Breast epithelium (tissue), 3 donors: ENCODE measurements at regions not wholly inside any gene's neighbourhood (a gene's known extent, or its start where the extent isn't known, plus 50 kb on each side); places are given as distances from the start of the nearest gene placed in this dataset.

Source experiments
- POLR2A ChIP-seq: fragments of 450-650 bp; IDR thresholded peaks from one replicate; pipeline ENCODE4 v1.6.1; 2016; ENCODE audit warnings: antibody characterized with exemption, mild to moderate bottlenecking, moderate library complexity
- POLR2AphosphoS5 ChIP-seq, 3 donors: sonication (generic); formaldehyde crosslinking; IDR thresholded peaks; one replicate each; pipeline ENCODE4 v1.6.1; 2017; ENCODE audit warnings: antibody characterized with exemption in 3 of 3
- TF ChIP-seq, protein P1 (sequence below), 3 donors: fragments of 450-650 bp; IDR thresholded peaks; one replicate each; pipeline ENCODE4 v1.5.1; 2016 to 2017; ENCODE audit warnings: antibody characterized with exemption in 3 of 3, mild to moderate bottlenecking in 3 of 3, moderate library complexity in 3 of 3

DNA sequence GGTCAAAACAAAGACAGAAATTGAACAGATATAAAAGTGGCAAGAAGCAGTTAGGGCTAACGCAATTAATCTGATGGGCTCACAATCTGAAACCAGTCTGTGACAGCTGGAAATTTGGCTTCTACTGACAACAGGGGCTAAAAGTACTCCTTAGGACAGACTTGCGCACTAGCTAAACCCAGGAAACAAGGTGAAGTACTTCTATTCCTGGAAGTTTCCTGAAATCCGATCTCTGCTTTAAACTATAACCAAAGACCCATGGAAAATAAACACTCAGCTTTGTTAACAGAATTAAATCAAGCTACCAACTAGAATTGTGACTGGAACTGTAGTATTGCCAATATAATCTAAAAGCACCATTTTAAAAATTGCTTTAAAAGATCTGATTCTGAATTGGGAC is 520.2 kb upstream of the ZWINT start:
- no peak for TF ChIP-seq POLR2AphosphoS5 (IDR thresholded peaks at IDR 0.05)
- TF ChIP-seq, protein P1, sequence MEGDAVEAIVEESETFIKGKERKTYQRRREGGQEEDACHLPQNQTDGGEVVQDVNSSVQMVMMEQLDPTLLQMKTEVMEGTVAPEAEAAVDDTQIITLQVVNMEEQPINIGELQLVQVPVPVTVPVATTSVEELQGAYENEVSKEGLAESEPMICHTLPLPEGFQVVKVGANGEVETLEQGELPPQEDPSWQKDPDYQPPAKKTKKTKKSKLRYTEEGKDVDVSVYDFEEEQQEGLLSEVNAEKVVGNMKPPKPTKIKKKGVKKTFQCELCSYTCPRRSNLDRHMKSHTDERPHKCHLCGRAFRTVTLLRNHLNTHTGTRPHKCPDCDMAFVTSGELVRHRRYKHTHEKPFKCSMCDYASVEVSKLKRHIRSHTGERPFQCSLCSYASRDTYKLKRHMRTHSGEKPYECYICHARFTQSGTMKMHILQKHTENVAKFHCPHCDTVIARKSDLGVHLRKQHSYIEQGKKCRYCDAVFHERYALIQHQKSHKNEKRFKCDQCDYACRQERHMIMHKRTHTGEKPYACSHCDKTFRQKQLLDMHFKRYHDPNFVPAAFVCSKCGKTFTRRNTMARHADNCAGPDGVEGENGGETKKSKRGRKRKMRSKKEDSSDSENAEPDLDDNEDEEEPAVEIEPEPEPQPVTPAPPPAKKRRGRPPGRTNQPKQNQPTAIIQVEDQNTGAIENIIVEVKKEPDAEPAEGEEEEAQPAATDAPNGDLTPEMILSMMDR (IDR thresholded peaks at IDR 0.05) = no peak
- no peak for TF ChIP-seq POLR2A
